ENCODE measurements at regions not wholly inside any gene's neighbourhood (a gene's known extent, or its start where the extent isn't known, plus 50 kb on each side); places are given as distances from the start of the nearest gene placed in this dataset.

- no peak for DNase-seq (ENCODE audit: low read depth in 1 of 2, low spot score in 1 of 2)
Measured at GRCh38 chr11:115819014-115819413, 314.8 kb upstream of the CADM1 start.

DNA sequence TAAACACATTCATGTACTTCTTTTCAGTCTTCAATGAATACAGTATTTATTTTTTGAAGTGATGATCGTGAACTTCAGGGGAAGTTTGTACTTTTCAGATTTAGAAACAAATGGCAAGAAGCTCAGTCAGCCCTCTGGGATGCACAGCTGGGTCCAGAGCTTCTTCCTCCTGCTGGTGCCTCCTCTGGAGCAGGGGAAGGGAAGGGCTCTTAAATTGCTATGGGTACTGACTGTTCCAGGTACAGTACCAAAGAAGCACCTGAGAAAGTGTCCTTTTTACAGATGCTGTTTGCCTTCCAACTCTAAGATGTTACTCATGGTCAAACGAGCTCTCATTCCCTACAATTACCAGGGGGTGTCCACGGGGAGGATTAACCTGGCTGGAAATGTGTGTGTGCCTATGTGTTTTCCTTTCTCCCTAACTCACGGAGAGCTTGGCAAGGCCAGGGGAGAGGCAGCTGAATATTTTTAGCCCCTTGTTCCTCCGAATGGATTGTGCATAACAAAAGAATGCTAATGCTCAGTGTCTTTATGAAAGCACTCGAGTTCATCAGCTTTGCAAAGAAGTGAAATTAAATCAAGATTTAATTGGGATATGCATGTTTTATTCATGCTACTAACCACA lies 313.7 kb upstream of the CADM1 start:
- no peak for DNase-seq (ENCODE audit: low read depth in 1 of 2, low spot score in 1 of 2)

DNA sequence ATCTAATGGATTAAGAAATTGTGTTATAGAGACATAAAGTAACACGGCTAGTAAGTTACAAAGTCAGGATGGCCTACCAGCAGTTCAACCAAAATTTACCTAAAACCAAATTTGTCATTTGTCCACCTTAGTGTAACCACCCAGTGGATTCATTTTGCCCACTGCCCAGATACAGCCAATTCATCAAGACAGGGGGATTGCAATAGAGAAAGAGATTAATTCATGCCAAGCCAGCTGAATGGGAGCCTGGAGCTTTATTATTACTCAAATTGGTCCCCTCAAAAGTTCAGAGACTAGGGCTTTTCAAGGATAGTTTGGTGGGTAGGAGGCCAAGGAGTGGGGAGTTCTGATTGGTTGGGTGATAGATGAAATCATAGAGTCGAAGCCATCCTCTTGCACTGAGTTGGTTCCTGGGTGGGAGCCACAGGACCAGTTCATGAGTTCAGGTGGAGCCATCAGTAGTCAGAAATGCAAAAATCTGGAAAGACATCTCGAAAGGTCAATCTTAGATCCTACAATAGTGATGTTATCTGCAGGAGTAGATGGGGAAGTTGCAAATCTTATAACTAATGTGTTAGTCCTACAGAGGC lies 304.2 kb upstream of the CADM1 start:
- DNase-seq (ENCODE audit: low read depth in 1 of 2, low spot score in 1 of 2) = no peak

DNA sequence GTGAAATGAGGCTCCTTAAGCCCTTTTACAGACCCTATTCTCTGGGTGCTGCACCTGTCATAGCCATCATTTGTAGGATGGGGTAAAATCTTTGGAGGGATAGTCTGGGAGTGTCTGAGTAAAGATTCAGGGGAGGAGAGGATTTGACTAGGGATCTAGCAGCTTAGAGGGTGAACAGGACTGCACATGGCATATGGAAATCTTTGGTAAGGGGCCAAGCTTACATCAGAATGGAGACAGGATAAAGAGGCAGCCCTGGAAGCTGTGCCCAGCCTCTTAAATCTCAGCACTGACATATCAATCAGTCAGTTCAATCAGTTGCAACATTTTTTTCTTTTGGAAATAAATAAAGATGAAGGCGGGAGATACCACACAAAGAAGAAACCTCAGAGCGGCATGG lies 301.8 kb upstream of the CADM1 start:
- DNase-seq (ENCODE audit: low read depth in 1 of 2, low spot score in 1 of 2) = no peak

- no peak for DNase-seq (ENCODE audit: low read depth in 1 of 2, low spot score in 1 of 2)
Measured at GRCh38 chr11:115803073-115803740, 299.0 kb upstream of the CADM1 start.

DNA sequence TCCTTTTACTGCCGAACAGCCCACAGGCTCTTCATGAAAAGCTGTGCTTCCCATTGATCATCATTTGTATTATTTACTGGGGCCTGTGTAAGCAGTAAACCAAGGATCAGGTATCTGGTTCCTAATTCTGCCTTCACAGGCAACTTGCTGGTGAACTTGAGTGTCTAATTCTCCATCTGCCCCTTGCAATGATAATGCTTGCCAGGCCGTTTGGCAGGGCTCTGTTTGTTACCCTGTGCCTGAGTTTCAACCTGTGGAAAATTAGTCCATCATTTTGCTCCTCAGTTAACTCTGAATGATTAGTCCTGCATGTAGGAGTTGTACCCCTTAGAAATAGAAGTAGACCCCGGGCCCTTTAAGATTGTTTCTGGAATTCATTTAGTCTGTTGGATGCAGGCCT lies 298.4 kb upstream of the CADM1 start:
- DNase-seq (ENCODE audit: low read depth in 1 of 2, low spot score in 1 of 2) = no peak

DNA sequence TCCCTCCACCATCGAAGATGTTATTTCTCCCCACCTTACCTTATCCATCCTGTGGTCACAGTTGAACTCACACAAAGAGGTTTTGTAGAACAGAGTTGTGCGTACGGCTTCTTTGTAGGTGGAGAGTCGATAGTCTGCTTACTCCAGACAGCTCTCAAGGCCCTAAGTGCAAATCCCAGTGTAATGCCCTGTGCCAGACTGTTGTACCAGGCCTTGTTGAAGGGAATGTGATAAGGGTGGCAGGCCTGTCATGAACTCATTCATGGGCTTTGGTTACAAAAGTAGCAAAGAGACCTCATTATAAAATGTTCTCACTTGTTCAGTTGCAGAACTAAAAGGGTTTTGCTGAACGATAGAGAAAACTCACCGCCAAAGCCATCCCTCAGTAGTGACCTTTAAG lies 288.7 kb upstream of the CADM1 start:
- DNase-seq (ENCODE audit: low read depth in 1 of 2, low spot score in 1 of 2) = no peak

GRCh38 chr11:115787302-115787701 lies 283.1 kb upstream of the CADM1 start:
- no peak for DNase-seq (ENCODE audit: low read depth in 1 of 2, low spot score in 1 of 2)

DNA sequence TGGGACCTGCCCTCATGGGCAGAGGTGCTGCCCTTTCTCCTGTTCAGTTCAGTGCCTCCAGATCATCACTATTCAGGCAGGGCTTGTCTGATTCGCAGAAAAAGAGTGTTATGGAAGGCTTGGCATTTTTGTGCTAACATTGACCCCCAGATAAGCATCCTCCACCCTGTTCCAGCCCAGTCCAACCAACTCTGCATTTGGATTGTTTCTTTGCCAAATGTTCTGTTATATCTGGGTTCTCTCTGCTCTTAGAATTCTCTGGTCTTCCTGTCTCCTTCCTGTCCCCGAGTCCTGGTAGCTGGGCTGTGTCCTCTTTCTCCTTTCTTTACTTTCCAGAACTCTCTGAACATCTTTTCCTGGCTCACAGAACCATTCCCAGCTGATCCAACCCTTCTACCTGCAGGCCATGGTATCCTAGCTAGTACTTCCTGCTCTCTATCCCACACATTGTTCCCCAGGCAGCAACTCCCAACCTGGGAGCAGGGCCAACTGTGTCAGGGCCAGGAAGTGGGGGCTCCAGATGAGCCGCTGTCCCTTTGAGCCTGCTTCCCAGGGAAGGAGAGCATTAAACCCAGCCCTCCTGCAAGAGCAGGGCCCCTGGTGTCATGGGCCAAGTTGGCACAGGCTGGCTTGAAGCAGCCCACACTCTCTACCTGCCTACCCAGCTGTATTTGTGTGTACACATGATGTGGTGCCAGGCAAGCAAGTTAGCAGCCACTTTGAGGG lies 280.7 kb upstream of the CADM1 start:
- no peak for DNase-seq (ENCODE audit: low read depth in 1 of 2, low spot score in 1 of 2)

- no peak for DNase-seq (ENCODE audit: low read depth in 1 of 2, low spot score in 1 of 2)
Measured at GRCh38 chr11:115780646-115781362, 276.6 kb upstream of the CADM1 start.

DNA sequence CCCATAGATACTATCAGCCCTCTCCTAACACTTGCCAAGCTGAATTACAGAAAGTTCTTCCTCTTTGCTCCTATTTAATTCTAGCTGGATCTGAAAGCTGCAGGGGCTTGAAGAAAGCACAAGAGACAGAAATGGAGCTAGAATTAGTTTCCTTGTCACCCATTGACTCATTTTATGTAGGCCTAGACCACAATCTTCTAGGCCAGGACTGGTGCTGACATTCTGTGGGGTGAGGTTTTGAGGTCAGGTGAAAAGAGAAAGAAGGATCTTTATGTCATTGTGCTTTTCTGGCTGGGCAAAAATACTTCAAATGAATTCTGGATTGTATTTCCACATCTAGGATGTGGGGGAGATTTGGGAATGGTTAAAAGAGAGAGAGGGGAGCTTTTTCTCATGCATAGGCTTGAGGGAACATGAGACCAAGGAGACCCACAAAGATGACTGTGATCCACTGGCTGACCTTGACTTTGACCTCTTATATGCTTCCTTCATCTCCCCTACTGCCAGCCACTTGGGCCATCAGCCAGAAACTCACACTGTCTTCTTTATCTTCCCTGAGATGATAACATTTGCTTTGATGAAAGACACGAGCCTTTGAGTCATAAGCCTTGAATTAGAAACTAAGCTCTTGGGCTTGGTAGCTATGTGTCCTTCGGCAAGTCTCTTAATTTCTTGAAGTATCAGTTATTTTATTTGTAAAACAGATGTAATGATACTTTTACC lies 274.9 kb upstream of the CADM1 start:
- no peak for DNase-seq (ENCODE audit: low read depth in 1 of 2, low spot score in 1 of 2)

- no peak for DNase-seq (ENCODE audit: low read depth in 1 of 2, low spot score in 1 of 2)
Measured at GRCh38 chr11:115776916-115777315, 272.7 kb upstream of the CADM1 start.

GRCh38 chr11:115775846-115776245 lies 271.6 kb upstream of the CADM1 start:
- no peak for DNase-seq (ENCODE audit: low read depth in 1 of 2, low spot score in 1 of 2)

DNA sequence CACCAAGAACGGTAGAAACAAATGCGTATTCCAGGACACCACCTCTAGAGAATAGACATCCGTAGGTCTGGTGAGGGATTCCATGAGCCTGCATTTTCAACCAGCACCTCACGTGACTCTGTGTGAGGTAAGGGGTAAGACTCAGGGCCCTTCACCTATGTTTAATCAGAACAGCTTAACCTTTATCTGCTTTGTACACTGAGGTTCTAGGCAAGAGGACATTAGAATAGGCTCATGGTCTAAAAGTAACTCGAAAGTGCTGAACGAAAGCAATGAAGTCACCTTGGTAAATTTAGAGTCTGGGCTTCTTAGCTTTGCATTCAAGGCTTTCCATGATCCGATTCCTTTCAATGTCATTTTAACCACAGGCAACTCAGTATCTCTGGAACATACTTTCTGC lies 270.5 kb upstream of the CADM1 start:
- no peak for DNase-seq (ENCODE audit: low read depth in 1 of 2, low spot score in 1 of 2)

- DNase-seq (ENCODE audit: low read depth in 1 of 2, low spot score in 1 of 2) = no peak
Measured at GRCh38 chr11:115769891-115770290, 265.7 kb upstream of the CADM1 start.

- no peak for DNase-seq (ENCODE audit: low read depth in 1 of 2, low spot score in 1 of 2)
Measured at GRCh38 chr11:115767883-115768282, 263.7 kb upstream of the CADM1 start.

DNA sequence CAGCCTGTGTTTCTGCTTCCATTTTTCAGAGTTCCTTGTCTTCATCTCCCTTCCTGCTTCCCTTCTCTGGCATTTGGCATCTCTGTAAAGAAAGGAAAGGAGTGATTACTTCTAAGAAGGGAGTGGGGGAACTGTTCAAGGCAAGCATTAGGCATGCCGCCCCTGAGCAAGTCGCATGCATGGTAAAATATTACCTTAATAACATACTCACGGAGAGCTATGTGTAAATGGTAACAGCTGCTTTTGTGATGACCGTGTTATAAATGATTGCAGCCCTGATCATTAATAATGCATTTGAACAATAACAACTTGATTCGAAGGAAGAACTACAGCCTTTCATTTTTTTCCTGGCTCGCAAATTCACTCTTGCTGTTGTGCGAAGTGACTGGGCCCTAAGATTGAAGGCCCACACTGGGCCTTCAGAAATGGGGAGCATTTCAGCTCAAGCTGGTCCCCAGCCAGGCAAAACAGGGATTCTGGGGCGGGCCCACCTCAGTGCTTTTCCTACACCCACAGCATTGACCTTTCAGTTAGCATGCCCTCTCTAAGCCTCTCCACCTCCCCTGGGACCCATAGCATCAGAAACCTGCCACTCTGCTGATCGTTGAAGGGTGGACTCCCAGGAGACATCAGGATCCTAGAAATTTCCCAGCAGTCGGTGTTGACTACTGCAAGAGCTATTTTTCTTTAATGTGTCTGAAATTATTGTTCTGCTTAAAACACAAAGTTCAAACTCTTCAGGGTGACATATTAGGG lies 263.0 kb upstream of the CADM1 start:
- no peak for DNase-seq (ENCODE audit: low read depth in 1 of 2, low spot score in 1 of 2)

GRCh38 chr11:115766561-115766960 lies 262.3 kb upstream of the CADM1 start:
- no peak for DNase-seq (ENCODE audit: low read depth in 1 of 2, low spot score in 1 of 2)

DNA sequence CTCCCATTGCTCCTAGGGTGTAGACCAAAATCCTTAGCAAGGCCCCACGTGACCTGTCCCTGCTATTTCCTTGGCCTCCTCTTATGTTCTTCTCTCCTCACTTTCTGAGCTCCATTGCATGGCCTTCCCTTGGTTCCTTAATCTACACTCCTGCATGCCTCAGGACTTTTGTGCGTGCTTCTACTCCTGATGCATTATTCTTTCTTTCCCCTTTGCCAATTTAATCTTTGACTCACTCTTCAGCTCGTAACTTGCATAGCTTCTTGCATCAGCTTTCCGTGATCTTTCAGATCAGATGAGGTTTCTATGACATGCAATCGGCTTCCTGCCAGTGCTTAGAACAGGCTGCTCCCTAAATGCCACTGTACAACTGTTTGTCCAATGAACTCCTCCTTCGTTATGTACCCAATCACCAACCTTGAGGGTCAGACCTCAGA lies 261.6 kb upstream of the CADM1 start:
- no peak for DNase-seq (ENCODE audit: low read depth in 1 of 2, low spot score in 1 of 2)

DNA sequence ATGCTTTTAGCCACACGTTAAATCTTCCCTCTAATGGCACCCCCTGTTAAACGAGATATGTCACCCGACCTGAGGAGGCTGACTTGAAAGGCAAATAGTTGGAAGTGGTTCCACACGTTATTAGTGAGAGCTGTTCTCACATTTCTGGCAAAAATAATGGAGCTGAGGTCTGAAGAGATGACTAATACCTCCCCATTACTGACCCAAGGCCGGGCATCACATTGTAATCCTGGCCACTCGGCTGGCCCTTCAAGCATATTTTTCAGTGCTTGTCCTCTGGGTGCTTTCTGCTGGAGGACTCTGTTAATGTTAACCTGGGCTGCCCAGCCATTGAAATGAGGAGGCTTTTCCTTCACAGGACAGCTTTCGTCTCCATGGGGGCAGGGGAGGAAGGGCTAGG lies 260.0 kb upstream of the CADM1 start:
- no peak for DNase-seq (ENCODE audit: low read depth in 1 of 2, low spot score in 1 of 2)

Data from stimulated activated CD4-positive, alpha-beta T cell treated with anti-CD3 and anti-CD28 coated beads, Interleukin-15, amount 100 ng/mL, for 1 hour (primary cell).